Esophagus squamous epithelium (tissue), 5 donors: ENCODE measurements at regions not wholly inside any gene's neighbourhood (a gene's known extent, or its start where the extent isn't known, plus 50 kb on each side); places are given as distances from the start of the nearest gene placed in this dataset.
"Not testable (repeated sequence)": the region's sequence is repeated elsewhere in the genome, so short reads cannot be mapped to it uniquely, and the experiment has no call there.

ENCODE experiments used
- DNase-seq: peaks from one replicate; lab custom pipeline; 2025; lab: John Stamatoyannopoulos, UW
- H3K27ac ChIP-seq, 4 donors: fragments of 200-600 bp; sonication (generic); one replicate each; pipeline ENCODE4 v1.5.1; 2016 to 2019; ENCODE audit warnings: mild to moderate bottlenecking in 1 of 4
- H3K27me3 ChIP-seq, 4 donors: fragments of 200-600 bp; sonication (generic); 1 replicate in 3 of 4; 2 replicates in 1 of 4; pipeline versions ENCODE4 v1.5.1 to v1.6.0; 2017 to 2021; ENCODE audit warnings: antibody characterized with exemption in 1 of 4
- H3K36me3 ChIP-seq, 3 donors: fragments of 200-600 bp; sonication (generic); one replicate each; pipeline ENCODE4 v1.5.1; 2016 to 2019
- H3K4me1 ChIP-seq, 3 donors: fragments of 200-600 bp; sonication (generic); one replicate each; pipeline ENCODE4 v1.5.1; 2017 to 2019
- H3K4me3 ChIP-seq, 4 donors: fragments of 200-600 bp; sonication (generic); 1 replicate in 3 of 4; 2 replicates in 1 of 4; pipeline ENCODE4 v1.5.1; 2016 to 2019; ENCODE audit warnings: mild to moderate bottlenecking in 2 of 4, moderate library complexity in 1 of 4
- H3K9me3 ChIP-seq, 3 donors: fragments of 200-600 bp; sonication (generic); one replicate each; pipeline ENCODE4 v1.5.1; 2016 to 2019
- POLR2A ChIP-seq, 4 donors: fragments of 450-650 bp; IDR thresholded peaks; one replicate each; pipeline ENCODE4 v1.6.1; 2017; ENCODE audit warnings: antibody characterized with exemption in 4 of 4, mild to moderate bottlenecking in 4 of 4, moderate library complexity in 3 of 4
- WGBS, 2 donors: methylation state at CpG; one replicate each; pipeline ENCODE4 v1.1.5; 2018; 5-methylcytosine and 5-hydroxymethylcytosine counted together
- intact Hi-C: fragments of 100-400 bp; cut with DNase I; formaldehyde crosslinking; loops from one replicate; pipeline ENCODE4 v1.15.0; 2022
- TF ChIP-seq, protein P1 (sequence below), 6 experiments: fragments of 450-650 bp in 4 of 6; fragments of 200-600 bp in 2 of 6; sonication (generic) in 2 of 6; IDR thresholded peaks; one replicate each; pipeline ENCODE4 v1.5.1; 2016 to 2019; ENCODE audit warnings: antibody characterized with exemption in 6 of 6, mild to moderate bottlenecking in 4 of 6, moderate library complexity in 4 of 6
- donor health status: DM: yes; HTN: yes; CAD: no.

DNA sequence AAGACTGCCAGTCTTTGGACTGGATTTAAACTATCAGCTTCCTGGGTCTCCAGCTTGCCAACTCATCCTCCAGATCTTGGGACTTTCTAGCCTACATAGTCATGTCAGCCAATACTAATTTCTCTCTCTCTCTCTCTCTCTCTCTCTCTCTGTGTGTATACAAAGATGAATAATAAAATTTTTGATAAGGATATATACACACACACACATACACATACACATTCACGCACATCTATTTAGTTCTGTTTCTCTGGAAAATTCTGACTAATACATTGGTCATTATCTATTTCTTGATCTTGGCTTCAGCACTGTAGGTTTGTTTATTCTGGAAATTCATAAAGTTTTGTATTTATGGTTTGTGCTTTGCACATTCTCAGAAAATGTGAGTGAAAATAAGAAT is 1606.2 kb upstream of the NUDT12 start:
- 67 to 92% methylated on average over 1 of the region's 1 CpG for WGBS, 2 donors
- H3K4me3 ChIP-seq, result no peak overlapping the region
- no peak for TF ChIP-seq POLR2A (IDR thresholded peaks at IDR 0.05)
- TF ChIP-seq, protein P1, sequence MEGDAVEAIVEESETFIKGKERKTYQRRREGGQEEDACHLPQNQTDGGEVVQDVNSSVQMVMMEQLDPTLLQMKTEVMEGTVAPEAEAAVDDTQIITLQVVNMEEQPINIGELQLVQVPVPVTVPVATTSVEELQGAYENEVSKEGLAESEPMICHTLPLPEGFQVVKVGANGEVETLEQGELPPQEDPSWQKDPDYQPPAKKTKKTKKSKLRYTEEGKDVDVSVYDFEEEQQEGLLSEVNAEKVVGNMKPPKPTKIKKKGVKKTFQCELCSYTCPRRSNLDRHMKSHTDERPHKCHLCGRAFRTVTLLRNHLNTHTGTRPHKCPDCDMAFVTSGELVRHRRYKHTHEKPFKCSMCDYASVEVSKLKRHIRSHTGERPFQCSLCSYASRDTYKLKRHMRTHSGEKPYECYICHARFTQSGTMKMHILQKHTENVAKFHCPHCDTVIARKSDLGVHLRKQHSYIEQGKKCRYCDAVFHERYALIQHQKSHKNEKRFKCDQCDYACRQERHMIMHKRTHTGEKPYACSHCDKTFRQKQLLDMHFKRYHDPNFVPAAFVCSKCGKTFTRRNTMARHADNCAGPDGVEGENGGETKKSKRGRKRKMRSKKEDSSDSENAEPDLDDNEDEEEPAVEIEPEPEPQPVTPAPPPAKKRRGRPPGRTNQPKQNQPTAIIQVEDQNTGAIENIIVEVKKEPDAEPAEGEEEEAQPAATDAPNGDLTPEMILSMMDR (IDR thresholded peaks at IDR 0.05), result no peak
- intact Hi-C loops, result no loop called here
- no peak overlapping the region for H3K27ac ChIP-seq
- H3K9me3 ChIP-seq, result peaks cover 0 to 7% (median 0%) of the 10 kb centered on the region in 3 donors
- H3K36me3 ChIP-seq, result no peaks in the 10 kb centered on the region
- no peaks in the 10 kb centered on the region for H3K27me3 ChIP-seq
- DNase-seq, result no peak
- H3K4me1 ChIP-seq, result no peaks in the 10 kb centered on the region

GRCh38 chr5:105167092-105167491 is 1604.5 kb upstream of the NUDT12 start:
- H3K4me3 ChIP-seq, result no peak overlapping the region
- H3K36me3 ChIP-seq, result no peaks in the 10 kb centered on the region
- no peak for DNase-seq
- no peak overlapping the region for H3K27ac ChIP-seq
- 77 to 80% methylated on average over 3 of the region's 3 CpGs for WGBS, 2 donors
- TF ChIP-seq, protein P1 (IDR thresholded peaks at IDR 0.05), result no peak
- no peak for TF ChIP-seq POLR2A (IDR thresholded peaks at IDR 0.05)
- H3K9me3 ChIP-seq, result peaks cover 0 to 11% (median 0%) of the 10 kb centered on the region in 3 donors
- H3K4me1 ChIP-seq, result no peaks in the 10 kb centered on the region
- no peaks in the 10 kb centered on the region for H3K27me3 ChIP-seq
- intact Hi-C loops, result no loop called here

DNA sequence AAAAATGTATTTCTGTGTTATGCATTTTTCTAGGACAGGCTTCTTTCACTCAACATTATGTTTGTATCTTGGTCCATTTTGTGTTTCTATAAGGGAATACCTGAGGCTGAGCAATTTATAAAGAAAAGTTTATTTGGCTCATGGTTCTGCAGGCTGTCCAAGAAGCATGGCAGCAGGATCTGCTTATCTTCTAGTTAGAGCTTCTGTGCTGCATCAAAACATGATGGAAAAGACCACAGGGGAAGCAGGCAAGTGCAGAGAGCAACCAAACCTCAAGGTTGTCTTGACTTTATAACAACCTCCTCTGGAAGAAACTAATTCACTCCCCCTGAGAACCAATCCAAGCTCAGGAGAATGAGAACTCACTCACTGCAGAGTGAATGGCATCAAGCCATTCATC is 1601.0 kb upstream of the NUDT12 start:
- DNase-seq, result no peak
- intact Hi-C loops, result no loop called here

DNA sequence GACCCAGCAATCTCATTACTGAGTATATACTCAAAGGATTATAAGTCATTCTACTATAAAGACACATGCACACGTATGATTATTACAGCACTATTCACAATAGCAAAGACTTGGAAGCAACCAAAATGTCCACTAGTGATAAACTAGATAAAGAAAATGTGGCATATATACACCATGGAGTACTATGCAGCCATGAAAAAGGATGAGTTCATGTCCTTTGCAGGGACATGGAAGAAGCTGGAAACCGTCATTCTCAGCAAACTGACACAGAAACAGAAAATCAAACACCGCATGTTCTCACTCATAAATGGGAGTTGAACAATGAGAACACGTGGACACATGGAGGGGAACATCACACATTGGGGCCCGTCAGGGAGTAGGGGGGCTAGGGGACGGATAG is 1600.0 kb upstream of the NUDT12 start:
- H3K9me3 ChIP-seq, H3K27ac ChIP-seq, H3K27me3 ChIP-seq, H3K4me3 ChIP-seq, H3K36me3 ChIP-seq, DNase-seq, intact Hi-C loops, H3K4me1 ChIP-seq: not testable (repeated sequence)
- WGBS, 2 donors, result 72 to 78% methylated on average over 6 of the region's 6 CpGs

More for the DNA sequence above, 1601.0 kb upstream of the NUDT12 start:
- Histone ChIP-seq H3K4me3 (no peak overlapping the region), H3K27me3 (no peaks in the 10 kb centered on the region), H3K36me3 (no peaks in the 10 kb centered on the region), H3K4me1 (no peaks in the 10 kb centered on the region), H3K27ac (no peak overlapping the region), H3K9me3 (peaks cover 0 to 11% (median 0%) of the 10 kb centered on the region in 3 donors)
- TF ChIP-seq, protein P1 (IDR thresholded peaks at IDR 0.05), result no peak
- no peak for TF ChIP-seq POLR2A (IDR thresholded peaks at IDR 0.05)

DNA sequence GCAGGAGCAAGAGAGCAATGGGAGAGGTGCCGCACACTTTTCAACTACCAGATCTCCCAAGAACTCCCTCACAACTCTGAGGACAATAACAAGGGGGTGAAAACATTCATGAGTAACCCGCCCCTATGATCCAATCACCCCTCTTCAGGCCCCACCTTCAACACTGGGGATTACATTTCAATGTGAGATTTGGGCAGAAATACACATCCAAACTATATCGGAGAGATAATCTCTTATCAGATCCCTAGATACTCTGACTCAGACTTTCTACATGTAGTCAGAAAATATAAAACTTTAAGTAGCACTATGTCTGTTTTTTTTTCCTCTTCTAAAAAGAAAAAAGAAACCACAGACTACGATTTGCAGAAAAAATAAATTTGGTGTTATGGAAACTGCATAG is 1595.9 kb upstream of the NUDT12 start:
- peaks cover 0 to 4% (median 0%) of the 10 kb centered on the region in 3 donors for H3K9me3 ChIP-seq
- 56 to 60% methylated on average over 4 of the region's 4 CpGs for WGBS, 2 donors
- DNase-seq, result no peak
- TF ChIP-seq, protein P1 (IDR thresholded peaks at IDR 0.05), result no peak
- no peak for TF ChIP-seq POLR2A (IDR thresholded peaks at IDR 0.05)
- H3K4me3 ChIP-seq, result no peak overlapping the region
- H3K27ac ChIP-seq, result no peak overlapping the region
- no peaks in the 10 kb centered on the region for H3K36me3 ChIP-seq
- intact Hi-C loops, result no loop called here
- no peaks in the 10 kb centered on the region for H3K4me1 ChIP-seq
- H3K27me3 ChIP-seq, result no peaks in the 10 kb centered on the region

DNA sequence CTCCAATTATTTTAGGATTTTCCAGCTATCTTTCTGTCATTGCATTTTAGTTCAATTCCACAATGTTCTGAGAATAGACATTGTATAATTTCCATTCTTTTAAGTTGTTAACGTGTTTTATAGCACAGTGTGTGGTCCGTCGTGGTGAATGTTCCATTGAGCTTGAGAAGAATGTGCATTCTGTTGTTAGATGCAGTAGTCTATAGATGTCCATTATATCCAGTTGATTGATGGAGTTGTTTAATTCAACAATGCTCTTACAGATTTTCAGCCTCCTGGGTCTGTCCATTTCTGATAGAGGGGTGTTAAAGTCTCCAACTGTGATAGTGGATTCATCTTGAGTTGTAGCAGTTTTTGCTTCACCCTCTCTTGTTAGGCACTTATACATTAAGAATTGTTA is 1587.7 kb upstream of the NUDT12 start:
- Histone ChIP-seq H3K27ac (no peak overlapping the region), H3K36me3 (no peaks in the 10 kb centered on the region), H3K4me3 (no peak overlapping the region), H3K27me3 (no peaks in the 10 kb centered on the region), H3K9me3 (no peaks in the 10 kb centered on the region), H3K4me1 (no peaks in the 10 kb centered on the region)
- WGBS, 2 donors, result 27 to 35% methylated on average over 3 of the region's 3 CpGs
- DNase-seq, result no peak
- TF ChIP-seq POLR2A (IDR thresholded peaks at IDR 0.05), result no peak
- TF ChIP-seq, protein P1 (IDR thresholded peaks at IDR 0.05), result no peak
- intact Hi-C loops, result no loop called here
